Astrocyte of the cerebellum (primary cell): ENCODE measurements at regions not wholly inside any gene's neighbourhood (a gene's known extent, or its start where the extent isn't known, plus 50 kb on each side); places are given as distances from the start of the nearest gene placed in this dataset.

Source experiments
- DNase-seq: peaks from one replicate; pipeline ENCODE4 v3.0.0-alpha.2; 2011; ENCODE audit warnings: low read depth
- H3K4me3 ChIP-seq: 2 replicates; pipeline ENCODE4 v1.5.1; 2011; ENCODE audit warnings: mild to moderate bottlenecking, low read depth, low read length, moderate library complexity
- CTCF ChIP-seq: IDR thresholded peaks from 2 replicates; pipeline ENCODE4 v1.5.1; 2012; ENCODE audit warnings: low read length, low read depth, moderate library complexity, mild to moderate bottlenecking; ENCODE audit errors: missing control alignments
- in situ Hi-C: cut with HindIII; loops from 2 replicates; pipeline ENCODE4 v1.10.0; 2017; ENCODE audit warnings: low sequenced_read_pairs

DNA sequence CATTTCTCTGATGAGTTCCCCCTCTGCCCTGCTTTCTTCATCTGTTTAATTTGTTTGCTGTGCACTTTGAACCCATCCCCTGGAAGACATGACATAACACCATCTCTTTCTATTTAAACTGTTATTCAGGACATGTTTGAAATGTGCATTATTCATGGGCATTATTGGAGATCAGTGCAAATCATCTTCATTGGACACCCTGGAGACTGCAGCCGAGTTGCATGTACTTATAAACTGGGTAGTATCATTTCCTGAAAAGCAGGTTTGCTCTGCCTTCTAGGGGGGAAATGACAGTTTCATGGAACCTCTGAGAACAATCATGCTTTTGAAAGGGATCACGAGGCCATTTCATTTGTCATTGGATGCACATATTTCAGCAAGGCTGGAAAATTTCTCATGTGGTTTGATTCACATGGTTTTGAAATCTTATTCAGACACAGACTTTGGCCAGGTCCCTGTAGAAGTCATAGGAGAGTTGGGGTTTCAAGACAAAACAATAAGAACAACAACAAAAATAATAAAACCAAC lies 462.8 kb upstream of the MEX3C start:
- DNase-seq: no peak
- no peak for TF ChIP-seq CTCF
- in situ Hi-C loops: no loop called here
- no peak overlapping the region for H3K4me3 ChIP-seq

DNA sequence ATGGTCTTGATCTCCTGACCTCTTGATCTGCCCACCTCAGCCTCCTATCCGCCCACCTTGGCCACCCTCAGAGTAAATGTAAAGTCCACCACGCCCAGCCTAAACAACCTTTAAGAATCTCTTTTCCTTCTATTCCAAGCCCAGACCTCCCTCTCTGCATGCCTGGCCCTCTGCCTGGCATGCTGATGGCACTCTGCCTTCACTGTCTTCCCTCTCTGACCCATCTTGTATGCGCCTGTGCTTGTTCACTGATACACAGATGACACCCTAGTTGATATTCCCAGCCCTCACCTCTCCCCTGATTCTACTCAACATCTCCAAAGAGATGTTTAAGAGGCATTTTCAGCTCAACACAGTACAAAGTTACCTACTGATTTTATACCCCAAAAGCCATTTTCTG lies 466.8 kb upstream of the MEX3C start:
- DNase-seq: no peak
- in situ Hi-C loops: no loop called here
- no peak for TF ChIP-seq CTCF

DNA sequence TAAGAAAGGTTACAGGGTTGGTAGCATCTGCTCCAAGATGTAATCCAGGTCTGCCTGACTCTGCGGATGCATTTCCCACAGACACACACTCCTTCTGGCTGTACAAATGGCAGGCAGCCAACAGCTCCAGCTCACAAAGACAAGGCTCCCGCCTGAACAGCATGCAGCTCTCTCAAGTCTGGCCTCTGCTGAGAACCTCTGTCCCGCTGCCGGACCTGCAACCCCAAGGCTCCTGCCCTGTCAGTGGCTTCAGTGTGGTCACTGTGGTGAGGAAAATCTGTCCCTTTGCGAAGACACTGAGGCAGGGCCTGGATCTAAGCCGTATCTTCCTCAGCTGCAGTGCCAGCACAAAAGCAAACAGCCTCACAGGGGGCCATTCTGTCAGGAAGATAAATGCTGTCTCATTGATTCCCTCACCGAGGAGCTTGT lies 469.3 kb upstream of the MEX3C start:
- in situ Hi-C loops: no loop called here
- no peak for TF ChIP-seq CTCF
- DNase-seq: peak; percentile 40
- H3K4me3 ChIP-seq: no peak overlapping the region

More for the DNA sequence above, 466.8 kb upstream of the MEX3C start:
- H3K4me3 ChIP-seq: no peak overlapping the region

DNA sequence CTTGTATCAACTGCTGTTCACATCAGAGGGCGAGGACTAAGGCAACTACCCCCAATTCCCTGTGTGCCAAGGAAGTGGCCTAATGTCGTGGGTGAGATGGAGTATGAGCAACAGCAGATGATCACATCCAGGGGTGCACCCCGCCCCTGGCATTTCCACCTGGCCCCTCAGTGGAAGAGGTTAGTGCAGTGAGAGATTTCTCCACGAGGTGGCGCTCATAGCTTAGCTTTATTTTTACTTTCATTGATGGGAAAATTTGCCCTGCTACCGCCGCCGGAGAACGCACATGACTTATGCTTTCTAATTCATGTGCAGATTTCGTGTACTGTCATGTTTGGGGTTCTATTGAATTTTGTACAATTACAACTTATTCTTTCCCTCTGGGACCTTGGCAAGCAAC lies 470.6 kb upstream of the MEX3C start:
- peak; percentile 74 for TF ChIP-seq CTCF
- H3K4me3 ChIP-seq: no peak overlapping the region
- in situ Hi-C loops: no loop called here
- peak; percentile 39 for DNase-seq

- DNase-seq: no peak
- H3K4me3 ChIP-seq: no peak overlapping the region
- in situ Hi-C loops: no loop called here
- no peak for TF ChIP-seq CTCF
Measured at GRCh38 chr18:51668607-51669006, 471.1 kb upstream of the MEX3C start.

- H3K4me3 ChIP-seq: no peak overlapping the region
- DNase-seq: no peak
- no peak for TF ChIP-seq CTCF
- in situ Hi-C loops: no loop called here
Measured at GRCh38 chr18:51686590-51686989, 489.1 kb upstream of the MEX3C start.
